Spleen (tissue), 7 donors: ENCODE measurements at regions not wholly inside any gene's neighbourhood (a gene's known extent, or its start where the extent isn't known, plus 50 kb on each side); places are given as distances from the start of the nearest gene placed in this dataset.

Experiments
- POLR2A ChIP-seq, 3 donors: fragments of 450-650 bp; IDR thresholded peaks; one replicate each; pipeline ENCODE4 v1.5.1; 2017; ENCODE audit warnings: antibody characterized with exemption in 3 of 3, mild to moderate bottlenecking in 1 of 3
- POLR2AphosphoS5 ChIP-seq, 3 donors: sonication (generic); formaldehyde crosslinking; IDR thresholded peaks; one replicate each; pipeline ENCODE4 v1.5.1; 2017; ENCODE audit warnings: antibody characterized with exemption in 3 of 3
- TF ChIP-seq, protein P1 (sequence below), 11 experiments: fragments of 200-600 bp in 7 of 11; fragments of 450-650 bp in 4 of 11; sonication (generic) in 4 of 11; IDR thresholded peaks in 8 of 11; conservative IDR thresholded peaks in 3 of 11; 1 replicate in 7 of 11; 2 replicates in 4 of 11; pipeline versions ENCODE4 v1.4.0 to v1.8.0; 2016 to 2021; ENCODE audit warnings: antibody characterized with exemption in 11 of 11, inconsistent platforms in 4 of 11, mild to moderate bottlenecking in 1 of 11
- donor health status: DM: no; HTN: no; CAD: no; lungs with moderate emphysema.
- donor health status: DM: no; HTN: no; CAD: no.
- donor health status: DM: no; HTN: no; CAD: no.

GRCh38 chr2:239797316-239797715 lies 227.8 kb downstream of the NDUFA10 start:
- TF ChIP-seq, protein P1, sequence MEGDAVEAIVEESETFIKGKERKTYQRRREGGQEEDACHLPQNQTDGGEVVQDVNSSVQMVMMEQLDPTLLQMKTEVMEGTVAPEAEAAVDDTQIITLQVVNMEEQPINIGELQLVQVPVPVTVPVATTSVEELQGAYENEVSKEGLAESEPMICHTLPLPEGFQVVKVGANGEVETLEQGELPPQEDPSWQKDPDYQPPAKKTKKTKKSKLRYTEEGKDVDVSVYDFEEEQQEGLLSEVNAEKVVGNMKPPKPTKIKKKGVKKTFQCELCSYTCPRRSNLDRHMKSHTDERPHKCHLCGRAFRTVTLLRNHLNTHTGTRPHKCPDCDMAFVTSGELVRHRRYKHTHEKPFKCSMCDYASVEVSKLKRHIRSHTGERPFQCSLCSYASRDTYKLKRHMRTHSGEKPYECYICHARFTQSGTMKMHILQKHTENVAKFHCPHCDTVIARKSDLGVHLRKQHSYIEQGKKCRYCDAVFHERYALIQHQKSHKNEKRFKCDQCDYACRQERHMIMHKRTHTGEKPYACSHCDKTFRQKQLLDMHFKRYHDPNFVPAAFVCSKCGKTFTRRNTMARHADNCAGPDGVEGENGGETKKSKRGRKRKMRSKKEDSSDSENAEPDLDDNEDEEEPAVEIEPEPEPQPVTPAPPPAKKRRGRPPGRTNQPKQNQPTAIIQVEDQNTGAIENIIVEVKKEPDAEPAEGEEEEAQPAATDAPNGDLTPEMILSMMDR (IDR thresholded peaks at IDR 0.05 in 8 of 11, conservative IDR thresholded peaks at IDR 0.05 in 3 of 11), result no peak
- TF ChIP-seq POLR2A (IDR thresholded peaks at IDR 0.05) (no peak), POLR2AphosphoS5 (IDR thresholded peaks at IDR 0.05) (no peak)
